ENCODE measurements at regions not wholly inside any gene's neighbourhood (a gene's known extent, or its start where the extent isn't known, plus 50 kb on each side); places are given as distances from the start of the nearest gene placed in this dataset.

DNA sequence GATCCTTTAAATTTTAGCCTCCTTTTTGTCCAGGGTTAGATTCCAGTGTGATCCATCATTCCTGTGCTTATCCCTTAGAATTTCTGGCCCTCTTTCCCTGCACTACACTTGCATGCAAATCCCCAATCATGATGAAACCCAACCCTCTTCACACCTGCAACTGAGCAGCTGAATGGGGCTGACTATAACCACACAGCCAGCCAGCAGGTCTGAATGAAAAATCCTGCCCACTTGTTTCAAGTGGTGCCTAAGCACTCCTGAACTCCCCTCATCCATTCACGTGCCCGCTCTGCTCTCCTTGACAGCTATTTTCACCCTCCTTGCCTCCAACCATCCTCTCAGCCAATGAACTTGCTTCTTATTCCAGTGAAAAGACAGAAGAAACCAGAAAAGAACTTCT lies 80.5 kb upstream of the AFF3 start:
- DNase-seq (ENCODE audit: low read depth): no peak
- TF ChIP-seq, protein P1, sequence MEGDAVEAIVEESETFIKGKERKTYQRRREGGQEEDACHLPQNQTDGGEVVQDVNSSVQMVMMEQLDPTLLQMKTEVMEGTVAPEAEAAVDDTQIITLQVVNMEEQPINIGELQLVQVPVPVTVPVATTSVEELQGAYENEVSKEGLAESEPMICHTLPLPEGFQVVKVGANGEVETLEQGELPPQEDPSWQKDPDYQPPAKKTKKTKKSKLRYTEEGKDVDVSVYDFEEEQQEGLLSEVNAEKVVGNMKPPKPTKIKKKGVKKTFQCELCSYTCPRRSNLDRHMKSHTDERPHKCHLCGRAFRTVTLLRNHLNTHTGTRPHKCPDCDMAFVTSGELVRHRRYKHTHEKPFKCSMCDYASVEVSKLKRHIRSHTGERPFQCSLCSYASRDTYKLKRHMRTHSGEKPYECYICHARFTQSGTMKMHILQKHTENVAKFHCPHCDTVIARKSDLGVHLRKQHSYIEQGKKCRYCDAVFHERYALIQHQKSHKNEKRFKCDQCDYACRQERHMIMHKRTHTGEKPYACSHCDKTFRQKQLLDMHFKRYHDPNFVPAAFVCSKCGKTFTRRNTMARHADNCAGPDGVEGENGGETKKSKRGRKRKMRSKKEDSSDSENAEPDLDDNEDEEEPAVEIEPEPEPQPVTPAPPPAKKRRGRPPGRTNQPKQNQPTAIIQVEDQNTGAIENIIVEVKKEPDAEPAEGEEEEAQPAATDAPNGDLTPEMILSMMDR (IDR thresholded peaks at IDR 0.05; ENCODE audit: insufficient read depth, low read depth, low read length, missing control alignments): no peak
- no peak overlapping the region for H3K4me3 ChIP-seq (ENCODE audit: low read length)

DNA sequence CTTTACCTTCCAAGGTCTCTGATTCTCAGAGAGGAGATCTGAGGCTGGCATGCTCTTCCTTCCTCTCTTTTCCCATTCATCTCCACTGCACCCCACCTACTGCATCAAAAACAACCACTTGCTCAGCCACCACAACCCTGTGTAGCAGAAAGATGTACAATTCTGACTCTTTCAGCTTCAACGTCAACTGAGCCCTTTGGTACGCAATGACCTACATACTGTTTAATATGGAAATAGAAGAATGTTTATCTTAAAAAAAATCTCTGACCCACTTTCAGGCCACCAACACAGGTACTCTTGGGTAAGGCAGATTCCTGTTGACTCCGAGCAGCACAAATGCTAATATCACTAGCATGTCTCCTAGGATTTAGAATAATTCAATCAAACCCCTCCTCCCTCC lies 76.2 kb upstream of the AFF3 start:
- TF ChIP-seq, protein P1 (IDR thresholded peaks at IDR 0.05; ENCODE audit: insufficient read depth, low read depth, low read length, missing control alignments): no peak
- DNase-seq (ENCODE audit: low read depth): no peak
- H3K4me3 ChIP-seq (ENCODE audit: low read length): no peak overlapping the region

DNA sequence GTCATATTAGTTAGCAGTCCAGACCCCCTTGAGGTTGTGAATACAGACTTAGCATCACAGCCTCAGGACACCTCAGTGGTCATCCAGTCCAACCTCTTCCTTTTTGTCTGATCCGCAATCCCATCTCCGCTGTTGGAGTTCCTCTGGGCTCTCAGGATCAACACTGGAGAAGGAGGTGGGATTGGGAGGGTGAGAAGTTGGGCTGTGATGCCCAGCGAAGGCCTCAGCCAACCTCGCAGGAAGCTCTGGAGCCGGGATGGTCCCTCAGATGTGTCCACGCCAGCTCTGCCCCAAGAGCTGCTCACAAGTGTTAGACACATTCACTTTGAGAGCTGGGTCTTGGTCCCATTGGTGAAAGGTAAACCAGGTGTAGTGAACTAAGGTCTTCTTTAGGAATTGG lies 74.9 kb upstream of the AFF3 start:
- TF ChIP-seq, protein P1 (IDR thresholded peaks at IDR 0.05; ENCODE audit: insufficient read depth, low read depth, low read length, missing control alignments): no peak
- no peak overlapping the region for H3K4me3 ChIP-seq (ENCODE audit: low read length)
- DNase-seq (ENCODE audit: low read depth): no peak

DNA sequence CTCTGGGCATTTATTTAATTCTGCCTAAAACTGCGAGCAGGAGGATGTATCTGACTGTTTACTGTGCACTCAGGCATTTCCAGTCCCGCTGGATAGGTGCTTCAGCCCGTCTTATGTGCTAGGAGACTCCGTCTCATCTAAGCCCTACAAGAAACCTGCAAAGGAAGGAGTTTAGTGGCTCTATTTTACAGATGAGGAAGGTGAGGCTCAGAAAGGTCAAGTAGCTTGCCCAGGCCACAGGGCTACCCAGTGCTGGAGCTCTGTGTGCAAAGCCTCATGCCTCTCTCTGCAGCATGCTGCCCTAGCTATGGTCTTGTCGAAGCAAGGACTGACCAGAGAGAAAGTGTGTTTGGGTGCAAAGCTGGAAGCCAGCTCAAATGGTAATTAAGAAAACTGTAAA lies 73.6 kb upstream of the AFF3 start:
- TF ChIP-seq, protein P1 (IDR thresholded peaks at IDR 0.05; ENCODE audit: insufficient read depth, low read depth, low read length, missing control alignments): no peak
- H3K4me3 ChIP-seq (ENCODE audit: low read length): no peak overlapping the region
- DNase-seq (ENCODE audit: low read depth): no peak

DNA sequence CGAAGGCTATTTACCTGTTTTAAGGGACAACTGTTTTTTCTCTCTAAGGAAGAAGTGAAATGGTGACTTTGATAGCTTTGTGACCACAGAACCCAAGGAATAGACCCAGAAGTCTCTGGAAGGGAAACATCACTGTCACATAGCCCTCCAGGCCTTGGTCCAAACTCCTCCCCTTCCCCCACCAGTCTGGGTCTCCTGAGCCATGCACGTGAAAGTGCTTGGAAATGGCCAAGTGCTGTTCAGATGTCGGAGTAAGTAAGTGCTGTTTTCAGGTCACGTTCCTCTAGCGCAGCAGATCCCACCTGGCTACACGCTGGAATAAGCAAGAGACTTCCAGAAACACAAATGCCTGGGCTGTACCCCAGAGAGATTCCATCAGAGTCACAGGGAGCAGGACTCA lies 73.0 kb upstream of the AFF3 start:
- DNase-seq (ENCODE audit: low read depth): no peak
- H3K4me3 ChIP-seq (ENCODE audit: low read length): no peak overlapping the region
- TF ChIP-seq, protein P1 (IDR thresholded peaks at IDR 0.05; ENCODE audit: insufficient read depth, low read depth, low read length, missing control alignments): no peak

DNA sequence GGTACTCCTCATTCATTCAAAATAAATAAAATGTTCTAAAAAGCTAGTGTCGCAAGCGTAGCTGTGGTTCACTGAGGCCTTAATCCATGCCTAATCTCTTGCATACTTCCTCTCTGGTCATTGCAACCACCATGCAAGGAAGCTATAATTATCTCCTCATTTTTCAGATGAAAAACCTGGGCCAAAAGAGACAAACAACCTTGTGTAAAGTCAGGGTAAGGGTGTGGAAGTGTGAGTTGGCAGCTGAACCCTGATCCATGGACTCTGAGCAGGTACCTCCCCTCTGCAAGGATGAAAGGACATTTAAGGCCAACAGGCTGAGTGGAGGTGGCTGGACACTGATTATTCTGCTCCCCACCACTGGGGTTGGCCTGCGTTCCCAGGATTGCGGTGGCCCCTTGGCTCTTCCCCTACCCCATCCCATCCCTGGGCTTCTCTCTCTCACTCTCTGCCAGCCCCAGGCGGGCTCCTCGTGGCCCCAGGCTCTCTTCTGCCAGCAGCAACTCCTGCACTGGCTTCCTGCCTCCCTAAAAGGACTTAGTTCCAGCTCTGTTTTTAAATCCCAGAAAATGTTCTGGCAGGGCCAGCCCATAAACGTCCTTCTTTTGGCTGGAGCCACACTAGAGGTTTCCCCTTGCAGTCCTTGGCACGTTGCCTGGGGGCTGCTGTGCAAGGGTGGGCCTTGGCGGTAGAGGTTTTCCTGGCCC lies 72.0 kb upstream of the AFF3 start:
- no peak for DNase-seq (ENCODE audit: low read depth)
- no peak overlapping the region for H3K4me3 ChIP-seq (ENCODE audit: low read length)
- TF ChIP-seq, protein P1 (IDR thresholded peaks at IDR 0.05; ENCODE audit: insufficient read depth, low read depth, low read length, missing control alignments): no peak

DNA sequence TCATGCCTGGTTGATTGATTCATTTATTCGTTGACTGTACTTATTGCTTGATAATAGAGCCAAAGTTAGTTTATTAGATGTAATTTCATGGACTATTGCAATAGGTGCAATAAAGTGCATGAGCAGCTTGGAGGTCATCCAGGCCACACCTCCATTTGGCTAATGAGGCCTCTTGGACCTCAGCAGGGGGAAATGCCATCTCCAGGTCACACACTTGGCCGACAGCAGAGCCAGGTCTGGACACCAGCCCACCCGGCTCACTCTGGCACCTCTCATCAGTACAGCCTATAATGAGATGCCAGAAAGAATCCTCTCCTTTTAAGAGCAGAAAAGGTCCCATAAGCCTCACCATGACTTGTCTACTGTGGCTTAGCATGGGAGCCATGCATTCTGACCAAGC lies 71.2 kb upstream of the AFF3 start:
- TF ChIP-seq, protein P1 (IDR thresholded peaks at IDR 0.05; ENCODE audit: insufficient read depth, low read depth, low read length, missing control alignments): no peak
- no peak overlapping the region for H3K4me3 ChIP-seq (ENCODE audit: low read length)
- no peak for DNase-seq (ENCODE audit: low read depth)

Measured in epithelial cell of esophagus (primary cell).